Stimulated activated CD8-positive, alpha-beta memory T cell treated with anti-CD3 and anti-CD28 coated beads, Interleukin-7, amount 100 ng/mL, for 48 hours (primary cell): ENCODE measurements at regions not wholly inside any gene's neighbourhood (a gene's known extent, or its start where the extent isn't known, plus 50 kb on each side); places are given as distances from the start of the nearest gene placed in this dataset.

Experiments used
- DNase-seq, 2 donors: peaks; one replicate each; pipeline ENCODE4 v3.0.0-alpha.2; 2020; ENCODE audit warnings: low read depth in 1 of 2; ENCODE audit errors: extremely low read depth in 1 of 2

GRCh38 chr2:48098539-48098938, 192.2 kb upstream of the FBXO11 start:
- DNase-seq = no peak

DNA sequence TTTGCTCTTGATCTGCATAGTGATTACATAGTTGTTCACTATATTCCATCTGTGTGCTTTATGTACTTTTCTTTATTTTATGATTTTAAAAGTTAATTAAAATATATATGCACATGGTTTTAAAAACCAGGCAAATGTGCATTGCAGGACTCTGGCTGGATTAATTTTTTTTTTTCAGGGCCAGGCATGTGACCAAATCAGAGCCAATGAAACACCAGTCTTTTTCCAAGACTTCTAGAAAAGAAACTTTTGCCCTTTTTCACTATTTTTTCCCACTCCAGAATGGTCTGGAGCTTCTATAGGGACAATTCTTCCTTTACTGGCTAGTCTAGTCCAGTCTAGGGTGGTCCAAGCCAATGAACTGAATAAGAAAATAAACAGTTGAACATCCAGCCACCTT, 198.1 kb upstream of the FBXO11 start:
- DNase-seq = no peak

DNA sequence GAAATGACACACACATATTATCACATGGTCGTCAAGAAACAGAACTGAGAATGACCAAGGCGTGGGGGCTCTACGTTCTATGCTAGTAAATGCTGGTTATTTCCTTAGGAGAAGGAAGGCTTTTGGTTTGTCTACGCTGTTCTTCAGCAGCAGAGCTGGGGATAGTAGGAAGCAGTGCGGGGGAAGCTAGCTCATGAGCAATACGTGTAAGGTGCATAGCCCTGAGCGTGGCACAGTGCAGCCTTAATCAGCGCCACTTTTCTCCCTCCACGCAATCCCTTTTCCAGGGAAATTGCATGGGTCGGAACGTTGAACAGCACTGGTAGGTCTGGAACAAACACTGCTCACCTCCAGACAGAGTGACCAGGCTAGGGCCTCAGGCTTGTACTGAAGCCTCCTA, 199.6 kb upstream of the FBXO11 start:
- no peak for DNase-seq

- DNase-seq = no peak
Measured at GRCh38 chr2:48107326-48107925, 201.1 kb upstream of the FBXO11 start.

DNA sequence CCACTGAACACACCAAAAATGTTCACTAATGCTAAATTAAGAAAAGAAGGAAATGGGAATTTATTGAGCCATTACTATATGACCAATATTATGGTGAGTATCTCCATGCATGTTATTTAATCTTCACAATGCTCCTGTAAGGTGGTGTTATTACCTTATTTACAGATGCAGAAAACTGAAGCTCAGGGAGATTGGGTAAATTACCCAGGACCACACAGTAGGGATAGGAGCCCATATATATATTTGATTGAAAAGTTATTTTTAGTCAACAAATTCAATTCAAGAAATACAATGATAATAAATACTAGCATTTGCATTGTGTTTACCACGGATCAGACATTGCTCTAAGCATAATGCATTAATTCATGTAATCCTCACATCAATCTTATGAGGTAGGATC, 202.2 kb upstream of the FBXO11 start:
- no peak for DNase-seq

GRCh38 chr2:48109491-48110204, 203.3 kb upstream of the FBXO11 start:
- no peak for DNase-seq

DNA sequence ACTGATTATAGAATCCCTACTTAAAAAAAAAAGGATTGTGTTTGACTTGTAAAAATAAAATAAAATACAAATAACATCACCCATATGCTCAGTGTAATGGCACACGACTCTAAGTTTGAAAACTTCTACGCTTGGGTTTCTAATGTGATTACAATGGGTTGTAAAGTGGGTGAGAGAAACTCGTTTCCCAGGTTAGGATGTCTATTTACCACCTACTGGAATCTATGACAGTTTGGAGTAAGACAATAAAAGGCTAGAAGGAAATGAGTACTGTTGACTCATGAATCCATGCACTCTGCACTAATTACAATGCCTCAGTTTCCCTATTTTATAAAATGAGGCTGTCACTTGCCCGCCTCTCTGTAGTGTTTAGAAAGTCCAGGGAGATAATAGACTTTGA, 204.0 kb upstream of the FOXN2 start:
- no peak for DNase-seq

GRCh38 chr2:48112911-48113680, 201.4 kb upstream of the FOXN2 start:
- DNase-seq = no peak

GRCh38 chr2:48113767-48114166, 200.7 kb upstream of the FOXN2 start:
- DNase-seq = no peak

- DNase-seq = peak in 1 of 2 donors; percentile 60
Measured at GRCh38 chr2:48114256-48114655, 200.2 kb upstream of the FOXN2 start.

- DNase-seq = no peak
Measured at GRCh38 chr2:48116497-48116896, 198.0 kb upstream of the FOXN2 start.

DNA sequence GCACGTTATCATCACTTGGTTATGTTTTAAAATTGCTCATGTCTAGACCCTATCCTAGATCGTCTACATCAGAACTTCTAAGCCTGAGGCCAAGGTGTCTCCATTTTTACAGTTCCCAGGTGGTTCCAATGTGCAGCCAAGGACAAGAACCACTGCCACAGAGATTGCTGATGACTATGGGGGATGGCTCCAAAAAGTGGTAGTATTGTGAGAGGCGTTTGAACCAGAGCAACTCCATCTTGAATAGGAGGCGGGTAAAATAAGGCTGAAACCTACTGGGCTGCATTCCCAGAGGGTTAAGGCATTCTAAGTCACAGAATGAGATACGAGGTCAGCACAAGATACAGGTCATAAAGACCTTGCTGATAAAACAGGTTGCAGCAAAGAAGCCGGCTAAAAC, 195.6 kb upstream of the FOXN2 start:
- DNase-seq = no peak

DNA sequence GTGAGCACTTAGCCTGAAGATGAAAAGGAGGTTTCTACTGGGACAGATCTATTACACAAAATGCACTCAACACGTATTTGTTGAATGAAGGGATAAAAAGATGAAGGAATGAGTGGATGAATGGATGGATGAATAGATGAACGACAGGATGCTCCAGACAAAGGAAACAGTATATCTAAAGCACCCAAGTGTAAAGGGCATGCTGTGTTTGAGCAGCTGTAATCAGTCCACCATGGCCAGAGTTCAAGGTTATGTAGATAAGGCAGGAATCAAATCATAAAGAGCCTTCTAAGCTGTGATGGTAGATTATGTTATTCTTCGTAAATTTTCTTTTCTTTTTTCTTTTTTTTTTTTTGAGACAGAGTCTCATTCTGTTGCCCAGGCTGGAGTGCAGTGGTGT, 194.4 kb upstream of the FOXN2 start:
- DNase-seq = no peak

GRCh38 chr2:48120759-48121242, 193.7 kb upstream of the FOXN2 start:
- no peak for DNase-seq

DNA sequence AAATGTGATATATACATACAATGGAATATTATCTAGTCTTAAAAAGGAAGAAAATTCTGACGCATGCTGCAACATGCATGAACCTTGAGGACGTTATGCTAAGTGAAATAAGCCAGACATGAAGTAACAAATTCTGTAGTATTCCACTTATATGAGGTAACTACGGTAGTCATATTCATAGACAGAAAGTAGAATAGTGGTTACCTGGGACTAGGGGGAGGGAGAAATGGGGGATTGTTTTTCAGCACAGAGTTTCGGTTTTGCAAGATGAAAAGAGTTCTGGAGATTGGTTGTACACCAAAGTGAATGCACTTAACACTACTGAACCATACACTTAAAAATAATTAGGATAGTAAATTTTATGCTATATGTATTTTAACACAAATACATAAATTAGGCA, 192.3 kb upstream of the FOXN2 start:
- DNase-seq = no peak

- no peak for DNase-seq
Measured at GRCh38 chr2:48124592-48124991, 189.9 kb upstream of the FOXN2 start.

DNA sequence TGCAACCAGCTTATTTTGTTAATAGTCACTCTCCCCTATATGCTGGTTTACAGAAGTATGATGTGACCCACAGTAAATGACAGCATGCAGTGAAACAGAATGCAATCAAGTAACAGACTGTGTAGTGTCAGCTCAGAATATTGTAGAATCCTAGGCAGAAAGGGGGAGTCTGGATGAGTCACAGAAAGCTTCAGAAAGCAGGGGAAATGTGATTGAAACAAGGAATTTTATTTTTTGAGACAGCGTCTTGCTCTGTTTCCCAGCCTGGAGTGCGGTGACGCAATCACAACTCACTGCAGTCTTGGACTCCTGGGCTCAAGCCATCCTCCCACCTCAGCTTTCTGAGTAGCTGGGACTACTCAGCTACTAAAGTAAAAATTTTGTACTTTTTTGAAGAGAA, 188.3 kb upstream of the FOXN2 start:
- DNase-seq = no peak

DNA sequence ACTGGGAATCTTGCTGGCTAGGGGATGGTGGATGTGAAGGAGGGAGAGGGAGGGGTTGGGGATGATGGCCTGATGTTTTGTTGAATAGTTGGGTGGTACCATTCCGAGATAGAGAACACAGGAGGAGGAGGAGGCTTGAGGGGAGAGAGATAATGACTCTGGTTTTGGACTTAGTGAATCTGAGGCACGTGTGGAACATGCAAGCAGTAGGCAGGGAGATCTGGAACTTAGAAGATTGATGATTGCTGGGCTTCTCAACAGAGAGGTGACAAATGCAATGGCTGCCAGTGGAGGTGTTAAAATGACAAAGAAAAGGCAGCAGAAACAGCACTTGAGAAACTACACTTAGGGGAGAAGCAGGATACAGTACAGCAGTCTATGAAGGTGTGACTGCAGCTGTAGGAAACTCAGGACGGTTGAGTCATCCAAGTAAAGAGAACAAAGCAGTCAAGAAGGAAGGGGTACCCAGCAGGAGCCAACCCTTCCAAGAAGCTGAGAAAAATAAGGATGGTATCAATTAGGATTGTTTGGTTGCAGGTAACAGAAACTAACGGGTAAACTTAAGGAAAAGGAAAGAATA, 186.8 kb upstream of the FOXN2 start:
- DNase-seq = no peak

- no peak for DNase-seq
Measured at GRCh38 chr2:48129293-48129950, 185.1 kb upstream of the FOXN2 start.

GRCh38 chr2:48131539-48132270, 182.8 kb upstream of the FOXN2 start:
- no peak for DNase-seq

DNA sequence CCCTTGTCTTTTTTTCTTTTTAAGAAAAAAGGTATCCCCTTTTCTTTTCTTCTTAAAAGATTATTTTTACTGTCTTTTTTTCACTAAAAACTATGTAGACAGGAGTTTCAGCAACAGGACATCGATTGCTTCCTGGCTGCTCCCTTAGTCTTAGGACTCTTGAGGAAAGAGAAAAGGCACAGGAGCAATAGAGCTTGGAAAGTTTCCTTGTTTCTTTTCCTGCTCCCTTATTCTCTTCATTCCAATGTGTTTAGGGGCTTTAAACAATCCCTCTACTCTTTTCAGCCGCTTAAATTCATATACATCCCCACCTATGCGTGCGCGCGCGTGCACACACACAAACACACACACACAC, 182.2 kb upstream of the FOXN2 start:
- DNase-seq = no peak
